ENCODE measurements at regions not wholly inside any gene's neighbourhood (a gene's known extent, or its start where the extent isn't known, plus 50 kb on each side); places are given as distances from the start of the nearest gene placed in this dataset.

- WGBS, 4 donors = 76 to 82% (median 78%) methylated on average over 7 of the region's 7 CpGs
- Histone ChIP-seq H3K9me3 (peaks cover 0 to 7% (median 0%) of the 10 kb centered on the region in 12 donors), H3K4me1 (no peaks in the 10 kb centered on the region), H3K27ac (no peak overlapping the region), H3K36me3 (no peaks in the 10 kb centered on the region), H3K4me3 (no peak overlapping the region), H3K27me3 (no peaks in the 10 kb centered on the region)
- TF ChIP-seq, protein P1, sequence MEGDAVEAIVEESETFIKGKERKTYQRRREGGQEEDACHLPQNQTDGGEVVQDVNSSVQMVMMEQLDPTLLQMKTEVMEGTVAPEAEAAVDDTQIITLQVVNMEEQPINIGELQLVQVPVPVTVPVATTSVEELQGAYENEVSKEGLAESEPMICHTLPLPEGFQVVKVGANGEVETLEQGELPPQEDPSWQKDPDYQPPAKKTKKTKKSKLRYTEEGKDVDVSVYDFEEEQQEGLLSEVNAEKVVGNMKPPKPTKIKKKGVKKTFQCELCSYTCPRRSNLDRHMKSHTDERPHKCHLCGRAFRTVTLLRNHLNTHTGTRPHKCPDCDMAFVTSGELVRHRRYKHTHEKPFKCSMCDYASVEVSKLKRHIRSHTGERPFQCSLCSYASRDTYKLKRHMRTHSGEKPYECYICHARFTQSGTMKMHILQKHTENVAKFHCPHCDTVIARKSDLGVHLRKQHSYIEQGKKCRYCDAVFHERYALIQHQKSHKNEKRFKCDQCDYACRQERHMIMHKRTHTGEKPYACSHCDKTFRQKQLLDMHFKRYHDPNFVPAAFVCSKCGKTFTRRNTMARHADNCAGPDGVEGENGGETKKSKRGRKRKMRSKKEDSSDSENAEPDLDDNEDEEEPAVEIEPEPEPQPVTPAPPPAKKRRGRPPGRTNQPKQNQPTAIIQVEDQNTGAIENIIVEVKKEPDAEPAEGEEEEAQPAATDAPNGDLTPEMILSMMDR (IDR thresholded peaks at IDR 0.05) = no peak
- TF ChIP-seq POLR2A (IDR thresholded peaks at IDR 0.05) = no peak
- intact Hi-C loops (cut with DNase I) = no loop called here
- DNase-seq = no peak
- no peak for ATAC-seq
These were observed 85.2 kb upstream of the CNR1 start for GRCh38 chr6:88251301-88251700.

GRCh38 chr6:88248709-88249321 is 82.7 kb upstream of the CNR1 start:
- DNase-seq (no peak), ATAC-seq (no peak)
- Histone ChIP-seq H3K27me3 (no peaks in the 10 kb centered on the region), H3K9me3 (no peaks in the 10 kb centered on the region), H3K4me1 (no peaks in the 10 kb centered on the region), H3K36me3 (no peaks in the 10 kb centered on the region), H3K4me3 (no peak overlapping the region), H3K27ac (no peak overlapping the region)
- WGBS, 4 donors = 79 to 85% (median 81%) methylated on average over 4 of the region's 4 CpGs
- TF ChIP-seq POLR2A (IDR thresholded peaks at IDR 0.05) = no peak
- TF ChIP-seq, protein P1 (IDR thresholded peaks at IDR 0.05) = no peak
- intact Hi-C loops (cut with DNase I) = no loop called here

- no peak overlapping the region for H3K4me3 ChIP-seq
- no peaks in the 10 kb centered on the region for H3K27me3 ChIP-seq
- WGBS, 4 donors = 62 to 64% (median 63%) methylated on average over 2 of the region's 2 CpGs
- no peak for TF ChIP-seq POLR2A (IDR thresholded peaks at IDR 0.05)
- TF ChIP-seq, protein P1 (IDR thresholded peaks at IDR 0.05) = no peak
- no peak for DNase-seq
- no peak for ATAC-seq
- peaks cover 0 to 4% (median under 1%) of the 10 kb centered on the region in 12 donors for H3K9me3 ChIP-seq
- H3K27ac ChIP-seq = no peak overlapping the region
- H3K4me1 ChIP-seq = no peaks in the 10 kb centered on the region
- intact Hi-C loops (cut with DNase I) = no loop called here
- H3K36me3 ChIP-seq = no peaks in the 10 kb centered on the region
These were observed 80.5 kb upstream of the CNR1 start for GRCh38 chr6:88246654-88247053.

- Histone ChIP-seq H3K27me3 (no peaks in the 10 kb centered on the region), H3K4me3 (no peak overlapping the region), H3K4me1 (no peaks in the 10 kb centered on the region), H3K9me3 (peaks cover 0 to 10% (median 2%) of the 10 kb centered on the region in 12 donors), H3K36me3 (no peaks in the 10 kb centered on the region), H3K27ac (no peak overlapping the region)
- 60 to 70% (median 66%) methylated on average over 3 of the region's 3 CpGs for WGBS, 4 donors
- intact Hi-C loops (cut with DNase I) = no loop called here
- DNase-seq (no peak), ATAC-seq (no peak)
- TF ChIP-seq POLR2A (IDR thresholded peaks at IDR 0.05) = no peak
- TF ChIP-seq, protein P1 (IDR thresholded peaks at IDR 0.05) = no peak
These were observed 78.6 kb upstream of the CNR1 start for GRCh38 chr6:88244721-88245120.
